ENCODE measurements at regions not wholly inside any gene's neighbourhood (a gene's known extent, or its start where the extent isn't known, plus 50 kb on each side); places are given as distances from the start of the nearest gene placed in this dataset.

- TF ChIP-seq, protein P1, sequence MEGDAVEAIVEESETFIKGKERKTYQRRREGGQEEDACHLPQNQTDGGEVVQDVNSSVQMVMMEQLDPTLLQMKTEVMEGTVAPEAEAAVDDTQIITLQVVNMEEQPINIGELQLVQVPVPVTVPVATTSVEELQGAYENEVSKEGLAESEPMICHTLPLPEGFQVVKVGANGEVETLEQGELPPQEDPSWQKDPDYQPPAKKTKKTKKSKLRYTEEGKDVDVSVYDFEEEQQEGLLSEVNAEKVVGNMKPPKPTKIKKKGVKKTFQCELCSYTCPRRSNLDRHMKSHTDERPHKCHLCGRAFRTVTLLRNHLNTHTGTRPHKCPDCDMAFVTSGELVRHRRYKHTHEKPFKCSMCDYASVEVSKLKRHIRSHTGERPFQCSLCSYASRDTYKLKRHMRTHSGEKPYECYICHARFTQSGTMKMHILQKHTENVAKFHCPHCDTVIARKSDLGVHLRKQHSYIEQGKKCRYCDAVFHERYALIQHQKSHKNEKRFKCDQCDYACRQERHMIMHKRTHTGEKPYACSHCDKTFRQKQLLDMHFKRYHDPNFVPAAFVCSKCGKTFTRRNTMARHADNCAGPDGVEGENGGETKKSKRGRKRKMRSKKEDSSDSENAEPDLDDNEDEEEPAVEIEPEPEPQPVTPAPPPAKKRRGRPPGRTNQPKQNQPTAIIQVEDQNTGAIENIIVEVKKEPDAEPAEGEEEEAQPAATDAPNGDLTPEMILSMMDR (IDR thresholded peaks at IDR 0.05; ENCODE audit: low read depth, low read length): no peak
- no peak for TF ChIP-seq EZH2phosphoT487 (IDR thresholded peaks at IDR 0.05; ENCODE audit: low read depth)
Observed at GRCh38 chr9:86519066-86519615, 164.9 kb upstream of the TUT7 start.
